Islet of Langerhans (tissue), 1 donor: ENCODE measurements at regions not wholly inside any gene's neighbourhood (a gene's known extent, or its start where the extent isn't known, plus 50 kb on each side); places are given as distances from the start of the nearest gene placed in this dataset.
A peak's percentile ranks its signal among the peaks of the same experiment; 100 is the strongest.

Experiments used
- FAIRE-seq: peaks from one replicate; lab custom pipeline; 2011; peaks lifted over from hg19 to GRCh38; lab: Jason Lieb, UNC

DNA sequence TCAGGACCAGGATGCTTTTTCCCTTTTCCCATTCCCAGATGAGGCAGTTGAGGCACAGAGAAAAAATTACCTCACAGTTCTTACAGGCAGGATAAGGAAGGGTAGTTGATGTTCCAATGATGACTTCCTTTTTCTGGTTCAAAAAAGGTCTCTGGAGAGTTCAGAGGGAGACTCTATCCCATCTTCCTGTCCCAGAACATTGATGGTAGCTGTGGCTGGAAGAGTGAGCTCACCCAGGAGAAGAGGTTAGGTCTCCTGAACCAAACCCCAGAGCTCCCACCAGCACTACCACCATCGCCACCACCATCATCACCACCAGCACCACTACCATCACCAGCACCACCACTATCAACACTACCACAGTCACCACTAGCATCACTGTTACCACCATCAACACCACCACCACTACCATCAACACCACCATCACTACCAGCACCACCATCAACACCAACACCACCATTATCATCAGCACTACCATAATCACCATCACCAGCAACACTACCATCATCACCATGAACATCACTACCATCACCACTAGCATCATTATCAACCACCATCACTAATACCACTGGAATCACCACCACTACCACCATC is 105.5 kb upstream of the RUNX3 start:
- FAIRE-seq = no peak

GRCh38 chr1:25034736-25035522 is 104.9 kb upstream of the RUNX3 start:
- no peak for FAIRE-seq

DNA sequence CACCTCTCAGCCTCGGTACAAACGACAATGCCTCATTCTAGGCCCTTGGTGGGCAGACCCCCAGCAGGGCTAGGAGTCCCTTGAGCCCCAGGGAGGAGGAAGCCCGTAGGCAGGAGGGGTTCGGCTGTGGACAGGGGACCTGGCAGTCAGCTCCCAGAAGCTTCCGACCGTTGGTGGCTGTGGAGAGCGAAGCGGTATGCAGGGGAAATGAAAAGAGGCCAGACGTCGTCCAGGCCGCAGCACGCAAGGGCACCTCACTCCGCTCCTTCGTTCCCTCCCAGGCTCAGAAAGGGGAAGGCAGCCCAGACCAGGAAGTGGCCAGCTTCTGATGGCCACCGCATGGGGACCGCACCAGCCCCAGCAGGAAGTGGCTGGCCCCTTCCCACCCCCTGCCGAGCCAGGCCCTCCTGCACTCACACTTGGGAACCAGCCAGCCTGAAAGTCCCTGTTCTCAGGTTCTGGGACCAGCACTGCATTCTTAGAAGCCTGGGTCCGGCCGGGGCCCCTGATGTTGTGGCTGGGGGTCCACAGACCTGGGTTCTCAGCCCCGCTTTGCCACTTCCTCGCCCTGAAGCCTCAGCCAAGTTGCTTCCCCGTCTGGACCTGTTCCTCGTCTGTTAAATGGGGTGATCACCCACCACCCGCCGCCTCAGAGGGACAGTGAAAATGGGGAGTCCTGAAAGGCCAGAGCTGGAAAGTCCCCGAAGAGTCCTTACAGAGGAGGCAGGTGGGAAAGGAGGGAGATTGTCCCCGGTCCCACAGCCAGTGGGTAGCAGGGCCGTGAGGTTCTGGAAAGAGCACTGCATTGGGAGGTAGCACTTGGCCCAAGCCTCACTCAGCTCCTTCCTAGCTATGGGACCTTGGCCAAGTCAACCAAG is 104.0 kb upstream of the RUNX3 start:
- FAIRE-seq = no peak

DNA sequence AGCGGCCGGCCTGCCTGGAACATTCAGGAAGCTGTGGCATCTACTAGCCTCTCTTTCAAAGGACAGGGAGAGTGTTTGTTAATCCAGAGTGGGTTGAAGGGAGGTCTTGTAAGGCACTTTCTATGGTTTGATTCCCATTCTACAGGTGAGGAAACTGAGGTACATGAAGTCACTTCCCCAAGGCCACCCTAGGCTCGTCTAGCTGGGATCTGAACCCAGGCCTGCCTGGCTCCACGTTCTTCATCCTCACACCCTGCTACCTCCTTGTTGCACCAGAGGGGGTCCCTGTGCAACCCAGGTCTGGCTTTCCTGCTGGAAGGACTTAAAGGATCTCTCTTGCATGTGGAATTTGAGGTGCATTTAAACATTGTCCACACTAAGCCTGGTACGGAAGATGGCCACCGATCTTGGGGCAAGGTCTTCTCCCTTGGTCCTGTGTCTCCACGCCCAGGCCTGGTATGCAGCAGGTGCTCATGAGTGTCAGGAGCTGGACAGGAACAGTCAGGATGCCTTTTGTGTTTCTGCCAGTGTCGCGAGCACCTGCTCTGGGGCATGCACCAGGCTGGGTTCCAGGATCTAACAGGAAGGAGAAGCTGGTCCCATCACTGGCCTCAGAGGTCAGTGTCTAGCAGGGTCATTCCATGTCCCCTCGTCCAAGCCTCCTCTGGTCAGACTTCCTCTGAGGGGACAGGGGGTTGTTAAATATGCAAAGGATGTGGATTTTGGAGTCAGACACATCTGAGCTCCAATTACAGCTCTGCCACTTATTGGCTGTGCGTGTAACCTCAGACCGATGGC is 103.2 kb upstream of the RUNX3 start:
- no peak for FAIRE-seq

DNA sequence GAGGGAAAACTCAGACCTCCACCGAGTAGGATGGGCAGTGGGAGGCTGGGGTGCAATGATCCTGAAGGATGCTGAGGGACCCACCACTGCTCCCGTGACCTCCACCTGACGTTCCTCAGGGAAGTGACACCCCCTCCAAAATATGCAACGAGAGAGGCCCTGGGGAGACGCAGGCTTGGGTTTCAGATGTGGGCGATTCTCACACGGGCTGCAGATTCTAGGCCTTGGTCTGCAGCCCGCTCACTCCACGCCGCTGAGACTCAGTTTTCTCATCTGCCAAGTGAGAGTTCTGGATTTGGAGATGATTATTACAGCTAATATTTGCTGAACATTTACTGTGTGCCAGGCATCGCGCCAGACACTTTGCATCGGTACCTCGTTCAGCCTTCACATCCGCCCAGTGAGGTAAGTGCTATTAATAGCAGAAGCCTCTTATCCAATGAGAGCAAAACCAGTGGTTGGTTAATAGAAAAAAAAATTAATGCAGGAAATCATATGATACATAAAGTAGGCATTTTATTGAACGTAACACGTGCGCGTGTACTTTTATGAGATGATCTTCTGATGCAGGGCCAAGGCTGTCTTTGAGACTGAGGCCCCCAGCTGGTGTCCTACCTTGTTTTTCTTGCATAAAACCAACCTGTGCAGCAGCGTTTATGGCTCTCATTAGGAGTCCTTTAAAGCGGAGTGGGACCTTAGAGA is 102.0 kb upstream of the RUNX3 start:
- FAIRE-seq = peak; percentile 70

- FAIRE-seq = no peak
These were observed 101.5 kb upstream of the RUNX3 start for GRCh38 chr1:25031601-25031965.

GRCh38 chr1:25030674-25031589 is 100.9 kb upstream of the RUNX3 start:
- no peak for FAIRE-seq

DNA sequence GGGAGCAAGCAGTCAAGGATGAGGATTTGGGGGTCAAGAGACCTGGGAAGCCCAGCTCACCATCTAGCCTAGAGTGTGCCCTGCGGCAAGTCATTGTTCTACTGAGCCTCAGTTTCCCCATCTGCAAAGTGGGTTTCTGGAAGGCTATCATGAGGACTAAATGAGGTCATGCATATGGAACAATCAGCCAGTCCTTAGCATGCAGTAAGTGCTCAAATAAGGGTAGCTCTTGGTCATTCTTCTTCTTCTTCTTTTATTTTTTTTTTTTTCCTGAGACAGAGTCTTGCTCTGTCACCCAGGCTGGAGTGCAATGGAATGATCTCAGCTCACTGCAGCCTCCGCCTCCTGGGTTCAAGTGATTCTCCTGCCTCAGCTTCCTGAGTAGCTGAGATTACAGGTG is 99.9 kb upstream of the RUNX3 start:
- FAIRE-seq = no peak

- FAIRE-seq = no peak
These were observed 99.0 kb upstream of the RUNX3 start for GRCh38 chr1:25028907-25029599.

DNA sequence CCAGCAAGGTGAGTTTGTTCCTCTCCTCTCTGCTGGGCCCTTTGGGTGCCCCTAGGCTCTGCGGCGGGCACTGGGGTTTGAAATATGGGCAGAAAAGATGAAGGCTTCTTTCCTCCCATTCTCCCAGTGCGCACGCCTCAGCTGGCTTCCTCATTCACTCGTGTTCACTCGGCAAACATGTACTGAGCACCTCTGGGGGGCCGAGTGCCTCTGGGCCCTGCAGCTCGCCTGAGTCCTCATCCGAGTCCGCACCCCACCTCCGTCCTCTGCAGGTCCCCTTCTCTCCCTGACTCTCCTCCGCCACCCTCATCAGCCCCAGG is 98.5 kb upstream of the RUNX3 start:
- FAIRE-seq = no peak

DNA sequence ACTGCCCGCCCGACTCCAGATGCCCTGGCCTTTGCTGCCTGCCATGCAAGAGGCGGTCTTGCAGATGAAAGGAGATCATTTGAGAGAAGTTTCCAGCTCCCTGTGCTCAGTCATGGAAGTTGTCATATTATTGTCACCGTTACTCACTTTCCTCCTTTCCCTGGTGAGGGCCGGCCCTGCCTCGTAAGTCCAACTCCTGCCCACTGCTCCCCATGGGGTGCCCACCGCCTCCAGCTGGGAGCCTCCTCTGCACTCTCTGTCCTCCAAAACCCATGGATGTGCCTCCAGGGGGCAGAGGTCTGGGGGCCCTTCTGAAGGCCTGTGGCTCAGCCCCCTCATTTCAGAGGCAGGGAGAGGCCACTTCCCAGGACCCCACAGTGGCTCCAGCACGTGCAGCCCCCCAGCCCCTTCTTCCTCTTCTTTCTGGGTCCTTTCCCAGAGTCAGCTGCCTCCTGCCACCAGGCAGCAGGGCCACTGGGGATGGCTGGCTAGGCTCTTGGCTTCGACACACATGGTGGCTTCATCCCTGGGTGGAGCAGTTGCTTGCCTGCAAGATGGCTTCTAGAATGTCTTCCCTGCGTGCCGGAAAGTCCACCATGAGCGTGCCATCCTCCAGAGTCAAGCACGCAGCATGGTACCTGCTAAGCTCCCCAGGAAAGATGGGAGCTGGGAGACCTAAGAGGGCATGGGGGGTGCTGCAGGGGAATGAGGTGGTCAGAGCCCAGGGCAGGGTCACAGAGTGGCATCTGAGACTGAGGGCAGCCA is 97.9 kb upstream of the RUNX3 start:
- no peak for FAIRE-seq

- FAIRE-seq = no peak
These were observed 96.8 kb upstream of the RUNX3 start for GRCh38 chr1:25026730-25027450.

DNA sequence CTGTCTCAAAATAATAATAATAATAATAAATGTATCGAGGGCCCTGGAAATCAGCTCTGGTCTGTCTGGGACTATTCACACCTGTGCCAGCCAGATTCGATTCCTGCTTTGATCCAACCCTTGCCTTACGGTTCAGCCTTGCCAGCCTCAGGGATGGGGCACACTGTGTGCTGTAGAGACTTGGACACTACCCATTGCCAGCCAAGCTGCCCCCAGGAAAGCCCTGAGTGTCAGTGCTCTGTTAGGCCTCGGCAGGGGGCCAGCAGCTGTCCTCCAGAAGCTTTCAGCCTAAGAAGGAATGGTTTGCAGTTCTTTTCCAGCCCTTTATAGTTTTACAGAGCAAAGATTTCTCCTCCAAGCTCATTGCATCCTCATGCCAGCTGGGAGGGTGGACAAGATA is 96.2 kb upstream of the RUNX3 start:
- FAIRE-seq = no peak

GRCh38 chr1:25024615-25025350 is 94.7 kb upstream of the RUNX3 start:
- FAIRE-seq = no peak

GRCh38 chr1:25023826-25024225 is 93.8 kb upstream of the RUNX3 start:
- FAIRE-seq = no peak

GRCh38 chr1:25023190-25023578 is 93.1 kb upstream of the RUNX3 start:
- FAIRE-seq = no peak

DNA sequence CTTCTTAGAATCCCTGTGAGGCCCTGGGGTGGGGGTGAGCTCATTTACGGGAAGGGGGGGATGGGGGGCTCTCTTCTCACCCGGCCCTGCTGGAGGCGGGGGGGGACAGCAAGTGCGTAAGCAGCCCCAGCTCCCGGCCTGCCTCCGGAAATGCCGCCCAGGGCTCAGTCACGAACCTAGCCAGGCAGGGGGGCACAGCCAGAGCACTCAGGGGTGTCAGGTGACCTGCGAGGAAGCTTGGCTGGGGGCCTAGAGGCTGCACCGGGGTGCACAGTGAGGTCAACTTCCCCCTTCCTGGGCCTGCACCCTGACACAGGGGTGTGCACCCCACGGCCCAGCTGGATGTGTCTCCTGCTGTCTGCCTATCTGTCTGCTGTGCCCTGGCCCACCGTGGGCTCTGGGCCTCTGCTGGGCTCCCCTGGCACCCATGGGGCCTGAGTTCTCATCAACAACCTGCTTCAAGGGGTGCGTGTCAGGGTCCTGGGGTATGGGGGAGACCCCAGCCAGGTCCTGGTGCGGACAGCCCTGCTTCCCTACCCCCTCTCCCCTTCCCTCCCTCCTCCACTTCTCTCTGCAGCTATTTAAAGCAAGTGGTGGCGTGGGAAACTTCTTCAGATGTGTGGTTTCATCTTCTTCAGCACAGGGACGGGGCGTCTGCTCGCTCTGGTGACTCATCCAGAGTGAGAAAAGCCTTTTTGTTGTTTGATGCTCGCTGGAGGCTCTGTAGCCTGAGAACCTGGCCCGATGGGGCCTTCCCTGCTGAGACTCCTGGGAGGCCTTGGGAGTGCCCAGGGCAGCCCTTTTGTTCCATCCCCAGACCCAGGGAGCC is 92.5 kb upstream of the RUNX3 start:
- FAIRE-seq = no peak
